GM19463 (cell line): ENCODE measurements at regions not wholly inside any gene's neighbourhood (a gene's known extent, or its start where the extent isn't known, plus 50 kb on each side); places are given as distances from the start of the nearest gene placed in this dataset.

Source experiments
- ATAC-seq: cut with Tn5 transposase; IDR thresholded peaks from one replicate; pipeline ENCODE4 v1.9.1; 2021; ENCODE audit warnings: mild to moderate bottlenecking, moderate library complexity; ENCODE audit not compliant: unreplicated experiment

DNA sequence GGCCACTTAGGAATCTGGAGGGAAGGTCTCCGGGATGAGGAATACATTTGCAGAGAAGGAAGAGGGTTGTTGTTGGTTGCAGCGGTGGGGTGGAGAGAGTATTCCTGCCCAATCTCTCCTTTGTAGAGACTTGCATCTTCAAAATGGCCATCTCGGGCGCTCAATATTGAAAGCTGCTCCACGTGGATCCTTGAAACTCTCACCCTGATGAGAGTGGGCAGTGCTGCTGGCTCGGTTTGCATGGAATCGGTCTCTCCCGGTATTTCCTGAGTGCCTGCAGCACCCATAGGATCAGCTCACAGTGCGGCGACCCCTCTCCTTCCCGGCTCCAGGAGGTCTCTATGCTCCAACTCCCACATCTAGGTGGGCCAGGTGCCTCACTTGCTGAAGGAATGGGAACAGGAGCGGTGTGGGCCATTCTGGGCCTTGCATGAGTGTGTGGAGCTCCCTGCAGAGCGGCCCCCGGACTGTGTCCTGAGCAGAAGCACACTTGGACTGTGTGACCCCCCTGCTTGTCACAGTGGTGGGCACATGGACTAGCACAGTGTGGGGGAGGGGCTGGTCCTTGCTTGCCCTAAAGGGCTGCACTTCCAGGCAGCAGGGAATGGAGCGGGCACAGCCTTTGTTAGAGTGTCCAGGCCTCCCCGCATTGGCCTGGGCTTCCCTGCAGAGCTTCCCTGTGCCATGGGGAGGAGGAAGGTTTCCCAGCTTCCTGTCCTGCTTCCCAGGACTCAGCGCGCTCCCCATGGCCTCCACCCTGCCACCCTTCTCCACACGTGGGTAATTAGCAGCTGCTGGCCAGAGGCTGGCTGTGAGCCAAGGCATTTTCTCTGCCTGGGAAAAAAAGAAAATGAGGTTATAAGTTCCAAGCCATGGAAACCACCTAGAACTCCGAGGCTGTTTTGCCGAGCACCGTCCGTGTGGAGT is 139.3 kb downstream of the IRF8 start:
- ATAC-seq: no peak

DNA sequence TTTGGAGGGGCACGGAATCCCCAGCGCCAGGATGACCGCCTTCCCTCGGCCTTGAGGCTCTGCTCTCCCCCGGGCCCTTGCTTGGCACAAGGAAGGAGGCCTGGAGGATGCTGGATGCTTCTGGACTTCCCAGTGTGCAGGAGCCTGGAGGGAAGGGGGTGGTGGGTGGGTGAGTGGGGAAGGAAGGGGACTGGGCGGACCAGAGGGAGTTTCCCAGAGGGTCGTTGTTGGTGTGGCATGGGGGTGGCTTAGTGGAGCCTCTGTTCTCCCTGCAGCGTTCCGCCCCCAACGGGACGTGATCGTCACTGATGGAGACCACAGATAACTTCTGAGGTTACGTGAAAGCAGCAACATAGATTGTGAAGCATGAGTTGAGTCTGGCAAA is 140.0 kb downstream of the IRF8 start:
- ATAC-seq: no peak

DNA sequence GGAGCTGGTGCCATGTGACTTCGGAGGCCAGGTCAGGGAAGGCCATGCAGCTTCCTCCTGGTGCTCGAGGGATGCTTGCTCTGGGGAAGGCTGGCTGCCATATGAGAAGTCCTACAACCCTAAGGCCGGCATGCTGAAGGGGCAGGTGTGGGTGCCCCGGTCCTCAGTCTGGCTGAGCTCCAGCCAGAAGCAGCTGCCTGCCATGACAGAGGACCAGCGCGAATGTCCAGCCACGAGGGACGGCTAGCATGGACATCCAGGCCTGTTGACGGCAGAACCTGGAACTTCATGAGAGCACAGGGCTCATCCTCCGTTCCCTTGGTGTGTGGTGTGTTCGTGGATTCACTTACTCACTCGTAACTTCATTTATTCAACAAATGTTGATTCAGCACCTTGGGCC is 140.6 kb downstream of the IRF8 start:
- ATAC-seq: no peak

DNA sequence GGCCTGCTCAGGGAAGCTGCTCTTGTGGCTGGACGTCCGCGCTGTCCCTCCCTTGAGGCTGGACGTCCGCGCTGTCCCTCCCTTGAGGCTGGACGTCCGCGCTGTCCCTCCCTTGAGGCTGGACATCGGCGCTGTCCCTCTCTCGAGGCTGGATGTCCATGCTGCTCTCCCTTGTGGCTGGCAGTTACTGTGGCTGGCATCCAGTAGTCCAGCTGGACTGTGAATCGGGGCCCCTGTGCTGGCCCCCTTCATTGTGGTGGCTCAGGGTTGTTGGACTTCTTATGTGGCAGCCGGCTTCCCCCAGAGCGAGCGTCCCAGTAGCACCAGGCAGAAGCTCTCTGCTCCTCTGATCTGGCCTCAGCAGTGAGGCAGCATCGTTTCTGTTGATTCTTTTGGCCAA is 141.5 kb downstream of the IRF8 start:
- no peak for ATAC-seq

DNA sequence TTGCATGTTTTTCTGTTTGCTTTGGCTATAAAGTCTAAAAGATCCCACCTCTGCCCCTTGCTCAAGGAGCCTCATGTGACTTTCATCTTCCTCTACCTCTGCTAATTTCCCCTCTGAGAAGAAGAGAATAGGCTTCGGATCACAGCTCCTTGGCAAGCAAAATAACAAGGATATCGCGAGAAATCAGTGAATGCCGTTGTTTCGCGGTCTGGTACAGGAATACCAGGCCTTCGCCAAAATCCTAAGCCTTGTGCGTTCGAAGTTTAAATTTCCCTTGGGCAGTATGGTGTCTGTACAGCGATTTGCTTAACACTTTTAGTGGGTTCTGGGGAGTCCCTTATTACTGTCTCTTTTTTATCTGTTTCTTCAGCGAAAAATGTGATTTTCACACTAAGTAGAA is 142.3 kb downstream of the IRF8 start:
- no peak for ATAC-seq

DNA sequence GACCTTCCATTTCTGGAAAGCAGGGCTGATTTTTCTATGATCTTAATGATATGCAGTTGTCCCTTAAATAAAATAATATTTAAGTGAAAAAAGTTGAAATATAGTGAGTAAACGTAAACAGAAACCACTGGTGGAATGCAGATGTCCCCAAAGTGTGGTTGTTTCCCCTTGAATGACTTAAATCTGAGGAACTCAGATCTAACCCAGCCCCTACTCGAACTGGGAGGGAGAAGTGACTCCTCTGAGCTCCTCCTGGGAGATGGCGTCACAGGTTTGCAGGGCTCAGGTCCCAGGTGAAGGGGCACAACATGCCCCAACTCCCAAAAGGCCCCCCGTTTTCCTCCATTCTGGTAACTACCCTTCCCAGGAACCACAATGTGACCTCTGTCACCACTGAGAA is 142.8 kb downstream of the IRF8 start:
- ATAC-seq: no peak

DNA sequence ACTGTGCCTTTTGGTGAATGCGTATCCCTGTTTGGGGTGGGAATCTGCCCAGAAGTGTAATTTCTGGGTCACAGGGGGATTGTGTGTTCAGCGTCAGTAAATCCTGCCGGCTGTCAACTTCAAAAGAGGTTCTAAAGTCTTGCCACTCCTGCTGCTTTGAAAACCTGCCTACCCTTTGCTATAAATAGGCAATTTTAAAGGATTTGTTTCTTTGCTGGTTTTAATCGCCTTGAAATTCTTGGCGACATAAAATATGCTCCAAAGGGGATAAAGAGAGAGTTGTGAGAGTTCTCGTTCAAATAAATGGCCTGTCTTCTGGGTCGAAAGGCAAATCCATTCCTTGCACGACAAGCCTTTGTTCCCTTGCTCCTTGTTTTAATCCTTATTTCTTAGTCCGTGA is 143.4 kb downstream of the IRF8 start:
- ATAC-seq: no peak

DNA sequence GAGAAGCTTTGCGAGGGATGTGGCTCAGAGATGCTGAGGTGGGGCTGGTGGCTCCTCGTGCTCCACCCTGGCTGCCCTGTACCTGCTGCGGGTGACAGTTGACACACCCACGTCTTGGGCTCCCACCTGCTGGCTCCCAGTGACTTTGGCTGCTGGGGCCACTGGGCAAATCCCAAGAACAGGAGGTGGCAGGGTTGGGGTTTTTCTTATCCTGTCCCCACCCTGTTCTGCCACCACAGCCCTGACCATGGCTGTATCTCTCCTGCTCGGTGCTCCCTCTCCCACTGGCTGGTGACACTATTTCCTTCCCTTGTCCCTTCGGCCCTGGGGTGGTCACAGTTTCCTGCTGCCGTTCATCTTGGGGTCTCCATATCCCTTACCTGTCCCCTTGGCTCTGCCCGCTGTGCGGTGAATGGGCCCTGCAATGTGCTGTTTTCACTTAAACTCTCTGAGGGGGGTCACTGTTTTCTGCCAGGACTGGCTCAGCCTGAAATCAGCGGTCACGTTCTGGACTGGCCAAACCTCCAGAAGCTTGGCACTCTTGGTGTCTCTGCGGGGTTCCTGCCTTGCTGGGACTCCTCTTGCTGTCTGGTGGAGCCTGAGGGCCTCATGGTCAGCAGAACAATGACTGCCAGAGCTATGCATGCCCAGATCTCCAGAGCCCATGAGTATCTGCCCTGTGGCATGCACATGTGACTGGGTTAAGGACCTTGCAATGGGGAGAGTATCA is 144.2 kb downstream of the IRF8 start:
- ATAC-seq: no peak

DNA sequence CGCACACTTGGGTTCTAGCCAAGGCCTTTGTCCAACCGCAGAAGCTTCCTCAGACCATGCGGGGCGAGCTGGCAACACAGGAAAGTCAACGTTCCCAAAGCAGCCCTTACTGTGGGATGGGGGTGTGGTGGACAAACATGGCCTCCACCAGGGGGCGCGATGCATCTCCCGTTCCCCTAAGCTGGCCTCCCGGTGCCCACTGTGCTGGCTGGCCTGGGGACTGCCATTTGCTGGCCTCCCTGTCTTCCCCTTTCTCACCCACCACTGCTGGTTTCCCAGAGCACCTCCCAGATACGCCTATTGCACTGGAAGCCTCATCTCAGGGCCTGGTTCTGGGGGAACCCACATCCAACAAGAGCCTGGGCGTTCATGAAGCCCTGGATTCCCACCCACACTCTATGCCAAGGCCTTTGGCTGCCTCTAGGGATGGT is 145.3 kb downstream of the IRF8 start:
- no peak for ATAC-seq

DNA sequence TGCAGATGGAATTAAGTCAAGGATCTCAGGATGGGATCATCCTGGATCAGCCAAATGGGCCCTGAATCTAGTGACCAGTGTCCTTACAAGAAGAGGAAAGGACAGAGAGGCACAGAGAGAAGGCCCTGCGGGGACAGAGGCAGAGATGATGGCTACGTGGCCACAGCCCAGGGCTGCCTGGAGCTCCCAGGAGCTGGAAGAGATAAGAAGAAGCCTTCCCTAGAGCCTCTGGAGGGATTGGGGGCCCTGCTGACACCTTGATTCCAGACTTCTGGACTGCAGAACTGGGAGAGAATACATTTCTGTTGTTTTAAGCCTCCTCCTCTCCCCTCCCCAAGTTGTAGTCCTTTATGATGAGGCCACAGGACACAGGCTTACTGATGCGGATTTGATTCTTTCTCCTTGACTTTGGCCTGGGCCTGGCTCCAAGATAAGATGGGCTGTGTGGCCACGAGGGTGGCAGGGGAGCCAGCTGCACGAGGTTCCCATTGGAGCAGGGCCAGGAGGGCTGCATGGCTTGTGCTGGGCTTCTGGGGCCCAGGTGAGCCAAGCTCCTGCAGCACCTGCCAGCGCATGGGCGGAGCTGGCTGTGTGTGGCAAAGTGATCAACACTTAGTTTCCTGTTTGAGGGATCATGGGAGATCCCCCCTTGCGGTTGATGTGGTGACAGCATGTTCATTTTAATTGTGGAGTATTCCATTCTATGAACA is 146.1 kb downstream of the IRF8 start:
- no peak for ATAC-seq

DNA sequence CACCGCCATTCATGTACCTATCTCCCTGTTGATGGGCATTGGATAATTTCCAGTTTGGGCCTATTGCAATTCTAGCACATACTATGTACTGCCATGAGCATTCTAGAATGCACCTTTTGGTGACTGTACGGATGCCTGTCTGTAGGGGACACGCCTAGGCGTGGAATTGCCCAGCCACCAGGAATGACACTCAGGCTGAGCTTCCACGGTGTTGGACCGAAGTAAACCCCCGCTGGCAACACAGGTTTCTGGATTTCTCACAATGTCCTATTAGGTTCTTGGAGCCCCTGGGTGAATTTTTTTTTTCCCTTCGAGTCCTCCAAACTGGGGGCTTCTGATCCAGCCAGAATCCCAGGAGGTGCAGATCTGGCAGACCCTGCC is 146.6 kb downstream of the IRF8 start:
- no peak for ATAC-seq

DNA sequence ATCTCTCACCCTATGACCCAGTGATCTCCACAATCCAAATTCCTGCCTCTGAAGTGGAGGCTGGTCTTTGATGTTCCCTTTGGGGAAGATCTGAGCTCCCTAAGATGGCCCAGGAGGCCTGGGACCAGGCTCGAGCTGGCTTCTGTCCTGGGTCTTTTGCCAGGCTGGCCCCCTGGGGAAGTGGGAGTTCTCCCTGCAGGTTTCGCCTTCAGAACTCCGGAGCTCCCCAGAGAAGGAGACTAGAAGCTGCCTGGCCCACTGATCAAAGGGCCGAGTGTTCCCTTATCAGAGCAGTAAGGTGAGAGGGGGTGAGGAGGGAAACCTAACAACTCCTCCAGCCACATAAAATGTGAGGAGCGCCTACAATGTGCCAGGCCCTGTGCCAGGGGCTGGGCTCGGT is 147.1 kb downstream of the IRF8 start:
- ATAC-seq: no peak

DNA sequence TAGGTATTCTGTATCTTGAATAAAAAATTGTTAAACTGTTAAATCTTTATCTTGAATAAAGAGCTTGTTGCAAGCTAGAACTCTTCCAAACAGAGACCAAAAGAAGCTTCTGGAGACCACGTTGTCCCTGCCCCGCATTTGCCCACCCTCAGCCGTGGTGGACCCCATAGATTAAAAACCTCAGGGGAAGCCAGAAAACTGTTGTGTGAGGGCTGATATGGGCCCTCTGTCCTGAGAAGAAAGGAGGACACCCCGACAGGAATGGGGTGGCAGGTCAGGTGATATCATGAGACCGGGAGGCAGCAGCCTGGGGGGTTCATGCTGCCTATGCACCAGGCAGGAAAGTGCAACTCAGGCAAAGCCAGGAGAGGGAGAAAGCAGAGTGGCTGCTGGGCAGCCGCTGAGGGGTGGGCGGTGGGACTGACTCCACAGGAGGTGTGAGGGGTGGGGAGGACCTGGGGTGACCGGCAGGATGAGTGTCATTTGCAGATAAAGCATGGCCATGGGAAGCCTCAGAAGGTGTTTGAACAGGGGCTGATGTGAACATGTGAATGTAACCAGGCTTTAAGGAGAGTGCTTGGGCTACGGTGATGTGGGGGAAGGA is 147.8 kb downstream of the IRF8 start:
- ATAC-seq: no peak

DNA sequence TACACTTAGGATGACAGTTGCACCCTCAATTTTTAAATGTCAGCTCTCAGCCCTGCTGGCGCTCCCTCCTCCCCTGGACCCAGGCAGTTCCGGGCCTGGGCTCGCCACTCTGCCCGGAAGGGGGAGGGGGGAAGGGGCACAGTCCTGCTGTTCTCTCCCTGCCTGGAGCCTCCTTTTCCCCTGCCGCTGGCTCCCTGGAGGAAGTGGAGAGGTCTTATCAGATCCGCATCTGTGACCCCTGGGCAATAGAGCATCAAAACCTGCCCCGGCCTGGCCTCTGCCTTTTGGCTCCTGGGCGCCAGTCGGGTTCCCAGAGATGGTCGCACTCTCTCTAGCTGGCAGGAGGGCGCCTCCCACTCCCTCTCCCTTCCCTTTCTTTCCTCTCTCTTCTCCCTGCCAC is 149.3 kb downstream of the IRF8 start:
- no peak for ATAC-seq

DNA sequence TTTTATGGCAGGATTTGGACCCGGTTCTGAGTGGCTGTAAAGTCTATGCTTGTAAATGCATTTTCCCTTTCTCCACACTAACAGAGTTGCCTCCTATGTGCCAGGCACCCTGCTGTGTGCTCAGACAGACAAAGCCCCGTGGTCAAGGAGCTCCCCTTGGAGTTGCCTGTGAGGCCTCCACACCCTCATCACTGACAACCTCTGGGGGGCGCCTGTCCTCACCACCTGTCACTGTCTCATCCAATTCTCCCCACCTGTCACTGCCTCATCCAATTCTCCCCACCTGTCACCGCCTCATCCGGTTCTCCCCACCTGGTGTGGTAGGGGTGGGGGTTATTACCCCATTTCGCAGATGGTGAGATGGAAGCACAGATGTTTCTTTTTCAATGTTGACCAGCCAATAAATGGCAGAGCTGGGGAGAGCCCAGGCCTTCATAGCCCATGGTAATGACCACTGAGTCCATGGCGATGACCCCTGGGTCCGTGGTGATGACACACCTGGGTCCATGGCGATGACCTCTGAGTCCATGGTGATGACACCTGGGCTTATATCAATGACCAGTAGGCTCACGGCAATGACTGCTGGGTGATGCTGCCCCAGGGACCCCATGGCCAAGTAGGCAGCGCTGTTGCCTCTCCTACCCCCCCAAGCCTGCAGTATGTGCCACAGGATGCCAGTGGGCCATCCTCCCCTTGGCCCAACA is 150.1 kb downstream of the IRF8 start:
- ATAC-seq: no peak

DNA sequence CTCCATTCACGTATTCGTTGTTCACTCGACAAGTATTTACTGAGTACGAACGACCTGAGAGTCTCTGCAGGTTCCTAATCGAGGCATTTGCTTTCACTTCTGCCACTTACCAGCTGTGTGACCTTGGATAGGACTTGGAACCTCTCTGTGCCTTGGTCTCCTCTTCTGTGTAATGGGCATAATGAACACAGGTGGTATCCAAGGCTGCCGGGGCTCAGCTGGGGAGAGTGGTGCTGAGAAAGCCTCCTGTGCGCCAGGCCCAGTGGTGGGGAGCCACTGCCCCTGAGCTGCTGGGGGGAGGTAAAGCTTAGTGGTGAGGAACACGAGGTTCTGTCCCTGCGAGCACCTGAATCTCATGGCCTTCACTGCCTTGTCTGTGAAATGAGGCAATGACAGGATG is 150.7 kb downstream of the IRF8 start:
- no peak for ATAC-seq

DNA sequence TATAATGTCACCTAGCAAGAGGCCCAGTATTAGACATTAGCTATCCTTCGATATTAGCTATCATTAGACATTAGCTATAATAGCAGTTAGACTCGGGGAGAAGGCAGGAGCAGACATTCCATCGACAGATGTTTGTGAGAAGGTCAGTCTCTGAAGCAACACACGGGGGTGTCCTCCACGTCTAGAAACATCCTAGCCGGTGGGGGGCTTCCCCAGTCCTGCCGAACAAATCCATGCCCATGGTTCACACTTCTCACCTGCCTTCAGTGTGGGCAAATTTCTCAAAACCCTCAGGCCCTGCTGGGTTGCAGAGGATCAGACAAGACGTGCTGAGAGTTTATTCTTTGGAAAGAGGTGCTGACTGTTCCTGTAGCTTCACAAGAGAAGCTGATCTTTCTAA is 151.1 kb downstream of the IRF8 start:
- no peak for ATAC-seq

DNA sequence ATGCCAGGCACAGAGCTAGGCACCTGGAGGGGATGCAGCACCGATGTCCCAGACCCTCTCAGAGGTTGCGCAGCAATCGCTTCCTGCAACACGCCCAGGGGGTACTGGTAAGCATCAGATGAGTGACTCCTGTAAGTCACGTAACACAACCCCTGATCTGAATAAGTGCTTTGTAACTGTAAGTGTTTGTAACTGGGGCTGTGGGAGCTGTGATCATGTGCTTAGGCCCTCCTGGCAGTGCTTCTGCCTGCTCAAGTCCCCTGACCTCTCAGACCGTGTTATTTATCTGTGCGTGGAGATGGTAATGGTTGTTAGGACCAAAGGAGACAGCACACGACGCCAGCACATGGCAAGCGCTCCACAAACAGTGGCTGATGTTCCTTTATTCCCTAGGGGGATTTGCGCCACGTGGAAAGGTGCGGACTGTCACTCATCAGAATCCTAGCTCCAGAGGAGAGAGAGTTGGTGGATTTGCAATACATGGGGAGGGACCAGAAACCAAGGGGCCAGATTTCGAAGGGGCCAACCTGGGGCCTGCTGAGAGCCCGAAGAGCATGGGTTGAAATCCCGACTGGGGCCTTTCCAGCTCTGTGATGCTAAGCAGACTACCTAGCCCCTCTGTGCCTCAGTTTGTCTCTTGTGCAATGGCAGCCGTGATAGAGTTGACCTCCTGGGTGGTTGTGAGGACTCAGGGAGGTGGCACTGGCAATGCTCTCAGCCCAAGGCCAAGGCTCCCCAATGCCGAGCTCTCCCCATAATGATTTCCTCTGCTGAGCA is 151.8 kb downstream of the IRF8 start:
- ATAC-seq: no peak

DNA sequence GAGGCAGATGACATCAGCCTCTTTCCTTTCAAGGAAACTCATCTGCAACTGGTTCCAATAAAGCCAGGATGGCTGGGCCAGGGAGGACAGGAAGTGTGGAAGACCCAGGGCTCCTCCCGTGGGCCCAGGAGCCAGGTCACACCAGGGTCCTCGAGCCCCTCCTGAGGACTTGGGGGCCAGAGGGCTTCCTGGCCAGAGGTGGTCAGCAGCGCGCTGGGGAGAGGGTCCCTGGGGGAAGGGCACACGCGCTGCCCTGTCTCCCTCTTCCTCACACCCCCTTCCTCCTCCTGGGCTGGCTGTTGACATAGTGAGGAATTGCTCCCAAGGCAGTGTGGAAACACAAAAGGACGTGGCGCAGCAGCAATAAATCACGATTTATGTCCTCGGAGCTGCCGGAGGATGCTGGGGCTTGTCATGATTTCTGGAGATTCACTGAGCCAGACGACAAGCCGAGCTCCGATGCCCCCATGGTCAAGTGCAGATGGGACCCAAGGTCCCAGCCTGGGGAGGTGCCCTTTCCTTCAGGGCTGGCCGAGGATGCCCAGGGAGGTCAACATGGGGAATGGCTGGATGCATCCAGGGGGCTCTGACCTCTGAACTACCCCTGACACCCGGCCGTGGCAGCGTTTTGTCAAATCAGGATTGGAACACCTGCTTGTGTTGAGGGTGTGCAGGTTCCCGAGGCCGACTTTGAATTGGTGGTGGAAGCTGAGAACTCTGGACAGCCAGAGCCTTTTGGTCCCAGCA is 152.6 kb downstream of the IRF8 start:
- no peak for ATAC-seq
